Stomach (tissue), 4 donors: ENCODE measurements at regions not wholly inside any gene's neighbourhood (a gene's known extent, or its start where the extent isn't known, plus 50 kb on each side); places are given as distances from the start of the nearest gene placed in this dataset.

ENCODE experiments used
- CTCF ChIP-seq, 7 experiments: fragments of 450-650 bp in 4 of 7; fragments of 200-600 bp in 3 of 7; sonication (generic) in 3 of 7; IDR thresholded peaks; one replicate each; pipeline ENCODE4 v1.5.1; 2016 to 2019; ENCODE audit warnings: antibody characterized with exemption in 7 of 7, control low read depth in 2 of 7, mild to moderate bottlenecking in 1 of 7
- EP300 ChIP-seq: sonication (generic); formaldehyde crosslinking; IDR thresholded peaks from one replicate; pipeline ENCODE4 v1.6.1; 2017; ENCODE audit warnings: antibody characterized with exemption

GRCh38 chr2:37742286-37742685 is 70.8 kb upstream of the CDC42EP3 start:
- no peak for TF ChIP-seq EP300
- TF ChIP-seq CTCF (IDR thresholded peaks at IDR 0.05): no peak
